Ovary (tissue), 7 donors: ENCODE measurements at regions not wholly inside any gene's neighbourhood (a gene's known extent, or its start where the extent isn't known, plus 50 kb on each side); places are given as distances from the start of the nearest gene placed in this dataset.
"Not testable (repeated sequence)": the region's sequence is repeated elsewhere in the genome, so short reads cannot be mapped to it uniquely, and the experiment has no call there.

ENCODE experiments used
- DNase-seq, 5 donors: peaks; one replicate each; pipeline ENCODE4 v3.0.0-alpha.2; 2019 to 2020
- H3K27ac ChIP-seq, 2 donors: fragments of 200-600 bp; one replicate each; pipeline versions ENCODE4 v1.5.1 to v1.8.0; 2019 to 2022
- H3K27me3 ChIP-seq: fragments of 200-600 bp; one replicate; pipeline ENCODE4 v1.8.0; 2022
- H3K36me3 ChIP-seq: fragments of 200-600 bp; sonication (generic); one replicate; pipeline ENCODE4 v1.5.1; 2019
- H3K4me1 ChIP-seq: one replicate; pipeline ENCODE4 v1.8.1; 2013; ENCODE audit warnings: mild to moderate bottlenecking, moderate library complexity; ENCODE audit not compliant: insufficient read depth
- H3K4me3 ChIP-seq: fragments of 200-600 bp; sonication (generic); one replicate; pipeline ENCODE4 v1.5.1; 2017
- H3K9me3 ChIP-seq, 2 donors: fragments of 200-600 bp in 1 of 2; sonication (generic) in 1 of 2; one replicate each; pipeline versions ENCODE4 v1.5.1 to v1.8.1; 2013 to 2019; ENCODE audit warnings: mild to moderate bottlenecking in 1 of 2, moderate library complexity in 1 of 2
- EP300 ChIP-seq: sonication (generic); formaldehyde crosslinking; IDR thresholded peaks from one replicate; pipeline ENCODE4 v1.6.1; 2017; ENCODE audit warnings: antibody characterized with exemption
- POLR2A ChIP-seq: fragments of 450-650 bp; IDR thresholded peaks from one replicate; pipeline ENCODE4 v1.6.1; 2017; ENCODE audit warnings: antibody characterized with exemption, mild to moderate bottlenecking, moderate library complexity
- WGBS, 3 donors: extraction: QIAGEN DNeasy Blood & Tissue Kit in 1 of 3; methylation state at CpG; one replicate each; pipeline versions ENCODE4 v1.1.5 to v1.1.7; 2013 to 2017; 5-methylcytosine and 5-hydroxymethylcytosine counted together
- intact Hi-C, 4 donors: fragments of 100-400 bp; cut with DNase I; formaldehyde crosslinking; loops; one replicate each; pipeline versions ENCODE4 v1.11.0 to v1.15.1; 2022 to 2023
- TF ChIP-seq, protein P1 (sequence below), 3 donors: fragments of 450-650 bp in 2 of 3; fragments of 200-600 bp in 1 of 3; IDR thresholded peaks; one replicate each; pipeline versions ENCODE4 v1.5.1 to v1.8.0; 2016 to 2022; ENCODE audit warnings: antibody characterized with exemption in 3 of 3, mild to moderate bottlenecking in 1 of 3
- donor health status: DM: no; HTN: no; CAD: no; lungs with moderate emphysema.
- donor health status: DM: no; HTN: no; CAD: no.
- donor health status: Bipolar disorder and iron deficiency.
- donor health status: DM: no; HTN: no; CAD: no.
- donor health status: DM: yes; HTN: yes; CAD: no.

DNA sequence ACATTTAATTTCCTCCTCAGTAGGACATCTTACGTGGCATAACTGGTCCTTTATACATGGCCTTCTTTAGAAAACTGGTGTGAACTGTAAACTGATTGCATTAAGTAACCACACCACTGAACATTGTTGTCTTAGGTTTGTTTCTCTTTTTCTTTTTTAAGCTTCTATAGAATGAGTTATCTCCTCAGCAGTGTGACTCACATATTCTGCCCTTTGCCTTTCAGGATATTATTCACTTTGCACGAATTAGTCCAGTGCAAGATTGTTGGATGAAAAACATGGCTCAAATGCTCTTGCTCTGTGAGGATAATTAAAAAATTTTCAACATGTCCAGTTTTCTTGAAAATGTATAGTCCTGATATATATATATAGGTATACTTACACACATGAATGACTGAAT is 147.6 kb downstream of the KBTBD8 start:
- H3K36me3 ChIP-seq: no peaks in the 10 kb centered on the region
- peaks cover 0 to 3% of the 10 kb centered on the region in 2 donors for H3K9me3 ChIP-seq
- no peaks in the 10 kb centered on the region for H3K27me3 ChIP-seq
- H3K4me3 ChIP-seq: no peak overlapping the region
- TF ChIP-seq, protein P1, sequence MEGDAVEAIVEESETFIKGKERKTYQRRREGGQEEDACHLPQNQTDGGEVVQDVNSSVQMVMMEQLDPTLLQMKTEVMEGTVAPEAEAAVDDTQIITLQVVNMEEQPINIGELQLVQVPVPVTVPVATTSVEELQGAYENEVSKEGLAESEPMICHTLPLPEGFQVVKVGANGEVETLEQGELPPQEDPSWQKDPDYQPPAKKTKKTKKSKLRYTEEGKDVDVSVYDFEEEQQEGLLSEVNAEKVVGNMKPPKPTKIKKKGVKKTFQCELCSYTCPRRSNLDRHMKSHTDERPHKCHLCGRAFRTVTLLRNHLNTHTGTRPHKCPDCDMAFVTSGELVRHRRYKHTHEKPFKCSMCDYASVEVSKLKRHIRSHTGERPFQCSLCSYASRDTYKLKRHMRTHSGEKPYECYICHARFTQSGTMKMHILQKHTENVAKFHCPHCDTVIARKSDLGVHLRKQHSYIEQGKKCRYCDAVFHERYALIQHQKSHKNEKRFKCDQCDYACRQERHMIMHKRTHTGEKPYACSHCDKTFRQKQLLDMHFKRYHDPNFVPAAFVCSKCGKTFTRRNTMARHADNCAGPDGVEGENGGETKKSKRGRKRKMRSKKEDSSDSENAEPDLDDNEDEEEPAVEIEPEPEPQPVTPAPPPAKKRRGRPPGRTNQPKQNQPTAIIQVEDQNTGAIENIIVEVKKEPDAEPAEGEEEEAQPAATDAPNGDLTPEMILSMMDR (IDR thresholded peaks at IDR 0.05): no peak
- no peak for TF ChIP-seq POLR2A
- TF ChIP-seq EP300: no peak
- intact Hi-C loops: no loop called here
- WGBS, 3 donors: 42 to 53% (median 43%) methylated on average over 2 of the region's 2 CpGs
- H3K4me1 ChIP-seq: no peaks in the 10 kb centered on the region
- no peak overlapping the region for H3K27ac ChIP-seq
- no peak for DNase-seq

GRCh38 chr3:67154429-67154828 is 156.3 kb downstream of the KBTBD8 start:
- intact Hi-C loops: no loop called here
- H3K4me1 ChIP-seq: no peaks in the 10 kb centered on the region
- TF ChIP-seq, protein P1 (IDR thresholded peaks at IDR 0.05): no peak
- TF ChIP-seq POLR2A (no peak), EP300 (no peak)
- no peaks in the 10 kb centered on the region for H3K27me3 ChIP-seq
- no peak overlapping the region for H3K27ac ChIP-seq
- 45 to 54% (median 51%) methylated on average over 8 of the region's 8 CpGs for WGBS, 3 donors
- DNase-seq: no peak
- H3K4me3 ChIP-seq: no peak overlapping the region
- no peaks in the 10 kb centered on the region for H3K9me3 ChIP-seq
- no peaks in the 10 kb centered on the region for H3K36me3 ChIP-seq

GRCh38 chr3:67167481-67167880 is 169.4 kb downstream of the KBTBD8 start:
- no peaks in the 10 kb centered on the region for H3K27me3 ChIP-seq
- WGBS, 3 donors: 7 to 9% (median 8%) methylated on average over 3 of the region's 3 CpGs

DNA sequence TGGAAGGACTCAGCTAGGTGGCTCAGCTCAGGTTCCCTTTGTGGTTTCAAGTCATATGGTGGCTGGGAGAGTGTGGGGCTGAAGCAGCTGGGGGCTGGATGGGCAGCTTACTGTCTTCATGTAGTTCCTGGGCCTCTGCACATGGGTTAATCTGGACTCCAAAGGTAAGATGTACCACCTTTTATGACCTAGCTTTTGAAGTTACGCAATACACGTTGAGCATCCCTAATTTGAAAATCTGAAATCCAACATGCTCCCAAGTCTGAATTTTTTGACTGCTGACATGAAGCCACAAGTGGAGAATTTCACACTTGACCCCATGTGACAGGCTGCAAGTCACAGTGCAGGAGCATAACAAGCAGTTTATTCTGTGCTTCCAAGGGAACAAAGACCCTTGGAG is 173.7 kb downstream of the KBTBD8 start:
- no peak overlapping the region for H3K27ac ChIP-seq
- H3K4me1 ChIP-seq: no peaks in the 10 kb centered on the region
- no peak overlapping the region for H3K4me3 ChIP-seq
- intact Hi-C loops: no loop called here
- H3K36me3 ChIP-seq: no peaks in the 10 kb centered on the region
- H3K27me3 ChIP-seq: no peaks in the 10 kb centered on the region
- WGBS, 3 donors: 79 to 93% (median 88%) methylated on average over 2 of the region's 2 CpGs
- no peaks in the 10 kb centered on the region for H3K9me3 ChIP-seq
- DNase-seq: no peak
- TF ChIP-seq, protein P1 (IDR thresholded peaks at IDR 0.05): no peak
- no peak for TF ChIP-seq EP300
- TF ChIP-seq POLR2A: no peak

More at GRCh38 chr3:67167481-67167880, 169.4 kb downstream of the KBTBD8 start:
- intact Hi-C loops: no loop called here
- no peaks in the 10 kb centered on the region for H3K4me1 ChIP-seq
- no peaks in the 10 kb centered on the region for H3K9me3 ChIP-seq
- no peak for TF ChIP-seq EP300
- TF ChIP-seq, protein P1 (IDR thresholded peaks at IDR 0.05): no peak
- no peak for TF ChIP-seq POLR2A
- H3K27ac ChIP-seq: no peak overlapping the region
- DNase-seq: no peak
- H3K36me3 ChIP-seq: no peaks in the 10 kb centered on the region
- H3K4me3 ChIP-seq: no peak overlapping the region

GRCh38 chr3:67173130-67173529 is 175.0 kb downstream of the KBTBD8 start:
- intact Hi-C loops, H3K4me1 ChIP-seq, H3K27me3 ChIP-seq, H3K4me3 ChIP-seq, DNase-seq, H3K9me3 ChIP-seq, H3K36me3 ChIP-seq, H3K27ac ChIP-seq: not testable (repeated sequence)
- 70 to 79% (median 78%) methylated on average over 3 of the region's 3 CpGs for WGBS, 3 donors
